ENCODE measurements at regions not wholly inside any gene's neighbourhood (a gene's known extent, or its start where the extent isn't known, plus 50 kb on each side); places are given as distances from the start of the nearest gene placed in this dataset.

- TF ChIP-seq CTCF (IDR thresholded peaks at IDR 0.05) (no peak), POLR2A (IDR thresholded peaks at IDR 0.05) (no peak)
Observed at GRCh38 chr3:118530350-118530922, 504.2 kb downstream of the IGSF11 start.

Data from lower leg skin (tissue), 3 donors.